Left cardiac atrium (tissue), 4 donors: ENCODE measurements at regions not wholly inside any gene's neighbourhood (a gene's known extent, or its start where the extent isn't known, plus 50 kb on each side); places are given as distances from the start of the nearest gene placed in this dataset.
A peak's percentile ranks its signal among the peaks of the same experiment; 100 is the strongest.
"Not testable (repeated sequence)": the region's sequence is repeated elsewhere in the genome, so short reads cannot be mapped to it uniquely, and the experiment has no call there.

ENCODE experiments used
- ATAC-seq, 2 donors: fragments of 200-7000 bp; cut with Tn5 transposase; one replicate each; pipeline ENCODE4 v1.9.1; 2020; ENCODE audit warnings: mild to moderate bottlenecking in 2 of 2, moderate library complexity in 2 of 2
- DNase-seq: peaks from one replicate; pipeline ENCODE4 v3.0.0-alpha.2; 2020
- intact Hi-C, 2 donors: fragments of 100-400 bp; cut with DNase I; formaldehyde crosslinking; loops; one replicate each; pipeline versions ENCODE4 v1.14.1 to v1.15.1; 2022 to 2023
- donor health status: DM: no; HTN: yes; CAD: no.
- donor health status: DM: no; HTN: yes; CAD: no; lungs with severe emphysema.
- donor health status: DM: yes; HTN: yes; CAD: no.
- donor health status: Dilated cardiomyopathy.

GRCh38 chr17:55898195-55898594 is 147.3 kb downstream of the PCTP start:
- DNase-seq: no peak
- intact Hi-C loops: no loop called here
- ATAC-seq: no peak

GRCh38 chr17:55900188-55900587 is 149.3 kb downstream of the PCTP start:
- intact Hi-C loops: no loop called here
- ATAC-seq: no peak
- no peak for DNase-seq

GRCh38 chr17:55903028-55903690 is 152.3 kb downstream of the PCTP start:
- intact Hi-C loops: no loop called here
- DNase-seq (no peak), ATAC-seq (no peak)

GRCh38 chr17:55909776-55910175 is 158.9 kb downstream of the PCTP start:
- intact Hi-C loops: no loop called here
- no peak for DNase-seq
- ATAC-seq: no peak

- DNase-seq (no peak), ATAC-seq (no peak)
- intact Hi-C loops: no loop called here
These were observed 160.3 kb downstream of the PCTP start for GRCh38 chr17:55911186-55911585.

- no peak for ATAC-seq
- no peak for DNase-seq
- intact Hi-C loops: no loop called here
These were observed 174.6 kb downstream of the PCTP start for GRCh38 chr17:55925440-55925839.

GRCh38 chr17:55926276-55926990 is 175.6 kb downstream of the PCTP start:
- intact Hi-C loops: no loop called here
- DNase-seq: no peak
- ATAC-seq: no peak

- ATAC-seq: no peak
These were observed 179.5 kb downstream of the PCTP start for GRCh38 chr17:55930291-55930809.

GRCh38 chr17:55931446-55931845 is 180.6 kb downstream of the PCTP start:
- no peak for DNase-seq
- ATAC-seq: no peak
- intact Hi-C loops: no loop called here

More at GRCh38 chr17:55930291-55930809, 179.5 kb downstream of the PCTP start:
- no peak for DNase-seq
- intact Hi-C loops: no loop called here

- intact Hi-C loops: no loop called here
- DNase-seq: no peak
- ATAC-seq: no peak
These were observed 182.1 kb downstream of the PCTP start for GRCh38 chr17:55932973-55933372.

GRCh38 chr17:55939181-55939810 is 188.4 kb downstream of the PCTP start:
- intact Hi-C loops, DNase-seq, ATAC-seq: not testable (repeated sequence)

- intact Hi-C loops: no loop called here
- DNase-seq (no peak), ATAC-seq (no peak)
These were observed 193.5 kb upstream of the ANKFN1 start for GRCh38 chr17:55959756-55960155.

- no peak for ATAC-seq
- intact Hi-C loops: no loop called here
These were observed 191.9 kb upstream of the ANKFN1 start for GRCh38 chr17:55961386-55961785.

GRCh38 chr17:55962951-55963401 is 190.3 kb upstream of the ANKFN1 start:
- DNase-seq (no peak), ATAC-seq (peak in 1 of 2 donors; percentile 48)
- intact Hi-C loops: no loop called here

More at GRCh38 chr17:55961386-55961785, 191.9 kb upstream of the ANKFN1 start:
- no peak for DNase-seq

GRCh38 chr17:55964191-55964590 is 189.1 kb upstream of the ANKFN1 start:
- intact Hi-C loops: no loop called here
- DNase-seq (no peak), ATAC-seq (no peak)

- no peak for ATAC-seq
- no peak for DNase-seq
- intact Hi-C loops: no loop called here
These were observed 188.2 kb upstream of the ANKFN1 start for GRCh38 chr17:55965051-55965450.

- intact Hi-C loops: no loop called here
- ATAC-seq: no peak
- DNase-seq: no peak
These were observed 183.5 kb upstream of the ANKFN1 start for GRCh38 chr17:55969562-55970324.

- ATAC-seq (no peak), DNase-seq (no peak)
- intact Hi-C loops: no loop called here
These were observed 174.7 kb upstream of the ANKFN1 start for GRCh38 chr17:55978578-55978977.

GRCh38 chr17:55983096-55983495 is 170.2 kb upstream of the ANKFN1 start:
- DNase-seq: no peak
- intact Hi-C loops: no loop called here
- ATAC-seq: no peak
